22Rv1 (cell line): ENCODE measurements at regions not wholly inside any gene's neighbourhood (a gene's known extent, or its start where the extent isn't known, plus 50 kb on each side); places are given as distances from the start of the nearest gene placed in this dataset.

Experiments used
- ZFX ChIP-seq: fragments of 450-650 bp; IDR thresholded peaks from 2 replicates; pipeline ENCODE4 v1.6.1; 2017; ENCODE audit warnings: antibody characterized with exemption, borderline replicate concordance
- TF ChIP-seq, protein P1 (sequence below): fragments of 450-650 bp; IDR thresholded peaks from 2 replicates; pipeline ENCODE4 v1.5.1; 2017; ENCODE audit warnings: mild to moderate bottlenecking

- TF ChIP-seq, protein P1, sequence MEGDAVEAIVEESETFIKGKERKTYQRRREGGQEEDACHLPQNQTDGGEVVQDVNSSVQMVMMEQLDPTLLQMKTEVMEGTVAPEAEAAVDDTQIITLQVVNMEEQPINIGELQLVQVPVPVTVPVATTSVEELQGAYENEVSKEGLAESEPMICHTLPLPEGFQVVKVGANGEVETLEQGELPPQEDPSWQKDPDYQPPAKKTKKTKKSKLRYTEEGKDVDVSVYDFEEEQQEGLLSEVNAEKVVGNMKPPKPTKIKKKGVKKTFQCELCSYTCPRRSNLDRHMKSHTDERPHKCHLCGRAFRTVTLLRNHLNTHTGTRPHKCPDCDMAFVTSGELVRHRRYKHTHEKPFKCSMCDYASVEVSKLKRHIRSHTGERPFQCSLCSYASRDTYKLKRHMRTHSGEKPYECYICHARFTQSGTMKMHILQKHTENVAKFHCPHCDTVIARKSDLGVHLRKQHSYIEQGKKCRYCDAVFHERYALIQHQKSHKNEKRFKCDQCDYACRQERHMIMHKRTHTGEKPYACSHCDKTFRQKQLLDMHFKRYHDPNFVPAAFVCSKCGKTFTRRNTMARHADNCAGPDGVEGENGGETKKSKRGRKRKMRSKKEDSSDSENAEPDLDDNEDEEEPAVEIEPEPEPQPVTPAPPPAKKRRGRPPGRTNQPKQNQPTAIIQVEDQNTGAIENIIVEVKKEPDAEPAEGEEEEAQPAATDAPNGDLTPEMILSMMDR = no peak
- TF ChIP-seq ZFX = no peak
These were observed 144.8 kb upstream of the PIK3R1 start for GRCh38 chr5:68070591-68071281.
